LNCaP clone FGC (cell line): ENCODE measurements at regions not wholly inside any gene's neighbourhood (a gene's known extent, or its start where the extent isn't known, plus 50 kb on each side); places are given as distances from the start of the nearest gene placed in this dataset.

Experiments
- DNase-seq: peaks from one replicate; pipeline ENCODE4 v3.0.0-alpha.2; 2011; ENCODE audit warnings: low read depth
- H3K4me3 ChIP-seq: 2 replicates; pipeline ENCODE4 v1.5.1; 2011; ENCODE audit warnings: mild to moderate bottlenecking, low read depth, low read length, control low read depth
- CTCF ChIP-seq: IDR thresholded peaks from 2 replicates; pipeline ENCODE4 v1.5.1; 2012; ENCODE audit warnings: mild to moderate bottlenecking; ENCODE audit not compliant: control insufficient read depth, insufficient read depth; ENCODE audit errors: extremely low read depth

GRCh38 chr10:128883231-128884032, 583.6 kb upstream of the MGMT start:
- H3K4me3 ChIP-seq: no peak overlapping the region
- no peak for TF ChIP-seq CTCF
- no peak for DNase-seq

- H3K4me3 ChIP-seq: no peak overlapping the region
- no peak for TF ChIP-seq CTCF
- DNase-seq: no peak
Measured at GRCh38 chr10:128884033-128884425, 583.0 kb upstream of the MGMT start.

- no peak for TF ChIP-seq CTCF
- H3K4me3 ChIP-seq: no peak overlapping the region
- DNase-seq: no peak
Measured at GRCh38 chr10:128884496-128885072, 582.5 kb upstream of the MGMT start.

- no peak overlapping the region for H3K4me3 ChIP-seq
- TF ChIP-seq CTCF: no peak
- no peak for DNase-seq
Measured at GRCh38 chr10:128885573-128886555, 581.2 kb upstream of the MGMT start.

- no peak for DNase-seq
- no peak for TF ChIP-seq CTCF
- H3K4me3 ChIP-seq: no peak overlapping the region
Measured at GRCh38 chr10:128887856-128888255, 579.2 kb upstream of the MGMT start.

- no peak overlapping the region for H3K4me3 ChIP-seq
- no peak for DNase-seq
- TF ChIP-seq CTCF: no peak
Measured at GRCh38 chr10:128892005-128892404, 575.0 kb upstream of the MGMT start.
